SK-N-SH (cell line): ENCODE measurements at regions not wholly inside any gene's neighbourhood (a gene's known extent, or its start where the extent isn't known, plus 50 kb on each side); places are given as distances from the start of the nearest gene placed in this dataset.

ENCODE experiments used
- CTCF ChIA-PET: fragments of 300-600, 350-600 bp; formaldehyde crosslinking; extraction: SDS; loops from one replicate; lab custom pipeline; 2021; lab: Yijun Ruan, JAX
- POLR2A ChIA-PET: fragments of 350-600 bp; sonication (Branson Sonifier 250); formaldehyde crosslinking; extraction: SDS; loops from one replicate; lab custom pipeline; 2020; ENCODE audit warnings: antibody characterized with exemption, inconsistent platforms; lab: Yijun Ruan, JAX
- DNase-seq: peaks from one replicate; pipeline ENCODE4 v3.0.0; 2012
- H2AFZ ChIP-seq: fragments of 200-600 bp; sonication (generic); 2 replicates; pipeline ENCODE4 v1.8.1; 2016; ENCODE audit warnings: antibody characterized with exemption, mild to moderate bottlenecking, low read depth
- H3F3A ChIP-seq: fragments of 200-600 bp; sonication (generic); replicated peaks from 2 replicates; pipeline ENCODE3; 2016; ENCODE audit warnings: antibody characterized with exemption, mild to moderate bottlenecking; ENCODE audit not compliant: insufficient read depth
- H3K27ac ChIP-seq, 2 experiments: fragments of 200-500 bp in 1 of 2; fragments of 200-600 bp in 1 of 2; sonication (Bioruptor generic) in 1 of 2; sonication (generic), shearing (Covaris generic) in 1 of 2; 2 replicates each; pipeline versions ENCODE4 v1.5.1 to v1.6.1; 2014 to 2016; ENCODE audit warnings: low read depth in 2 of 2, inconsistent platforms in 1 of 2, low read length in 1 of 2, mild to moderate bottlenecking in 1 of 2, mixed read lengths in 1 of 2
- H3K27me3 ChIP-seq: fragments of 200-600 bp; sonication (generic), shearing (Covaris generic); 2 replicates; pipeline ENCODE4 v1.6.1; 2016; ENCODE audit warnings: mixed run types; ENCODE audit not compliant: insufficient read depth
- H3K36me3 ChIP-seq, 2 experiments: fragments of 200-500 bp in 1 of 2; fragments of 200-600 bp in 1 of 2; sonication (Bioruptor generic) in 1 of 2; sonication (generic) in 1 of 2; replicated peaks in 1 of 2; 2 replicates each; pipeline versions ENCODE3 to v1.5.1; 2014 to 2016; ENCODE audit warnings: low read length in 1 of 2, mild to moderate bottlenecking in 1 of 2; ENCODE audit not compliant: insufficient read depth in 2 of 2, control insufficient read depth in 1 of 2
- H3K4me1 ChIP-seq, 2 experiments: fragments of 200-500 bp in 1 of 2; fragments of 200-600 bp in 1 of 2; sonication (Bioruptor generic) in 1 of 2; sonication (generic), shearing (Covaris generic) in 1 of 2; 2 replicates each; pipeline versions ENCODE4 v1.5.1 to v1.6.1; 2014 to 2016; ENCODE audit warnings: low read depth in 1 of 2, low read length in 1 of 2, mixed run types in 1 of 2; ENCODE audit not compliant: insufficient read depth in 2 of 2, control insufficient read depth in 1 of 2
- H3K4me2 ChIP-seq: fragments of 200-600 bp; sonication (generic), shearing (Covaris generic); 2 replicates; pipeline ENCODE4 v1.6.1; 2017; ENCODE audit warnings: mixed run types
- H3K4me3 ChIP-seq, 2 experiments: fragments of 200-500 bp in 1 of 2; fragments of 200-600 bp in 1 of 2; sonication (Bioruptor generic) in 1 of 2; sonication (generic), shearing (Covaris generic) in 1 of 2; 2 replicates each; pipeline versions ENCODE4 v1.5.1 to v1.8.1; 2014 to 2016; ENCODE audit warnings: low read depth in 2 of 2, inconsistent platforms in 1 of 2, low read length in 1 of 2, mild to moderate bottlenecking in 1 of 2, mixed read lengths in 1 of 2, moderate library complexity in 1 of 2
- H3K79me2 ChIP-seq: fragments of 200-600 bp; sonication (generic); 2 replicates; pipeline ENCODE4 v1.8.1; 2017; ENCODE audit warnings: mild to moderate bottlenecking; ENCODE audit not compliant: insufficient read depth
- H3K9ac ChIP-seq: fragments of 200-600 bp; sonication (generic); 2 replicates; pipeline ENCODE4 v1.6.1; 2017; ENCODE audit warnings: mixed run types
- H3K9me2 ChIP-seq: fragments of 200-600 bp; sonication (generic); 2 replicates; pipeline ENCODE4 v1.6.1; 2017; ENCODE audit warnings: mixed run types
- H3K9me3 ChIP-seq: fragments of 200-600 bp; sonication (generic); 2 replicates; pipeline ENCODE4 v1.6.1; 2017; ENCODE audit warnings: mixed run types, mild to moderate bottlenecking, moderate library complexity
- H4K20me1 ChIP-seq: fragments of 200-600 bp; sonication (generic); 2 replicates; pipeline ENCODE4 v1.6.1; 2017; ENCODE audit warnings: mild to moderate bottlenecking, mixed run types; ENCODE audit not compliant: insufficient read depth
- CHD2 ChIP-seq: fragments of 150-350 bp; IDR thresholded peaks from 2 replicates; pipeline ENCODE4 v1.6.1; 2018; ENCODE audit warnings: low read length; ENCODE audit not compliant: partially characterized antibody
- EP300 ChIP-seq, 2 experiments: IDR thresholded peaks; 2 replicates each; pipeline versions ENCODE4 v1.4.0 to v1.6.1; 2012; ENCODE audit warnings: borderline replicate concordance in 1 of 2, low read depth in 1 of 2, low read length in 1 of 2
- EZH2phosphoT487 ChIP-seq: fragments of 200-600 bp; sonication (generic); IDR thresholded peaks from 2 replicates; pipeline ENCODE4 v1.6.1; 2017; ENCODE audit warnings: low read depth, mixed run types, mild to moderate bottlenecking, antibody characterized with exemption, moderate library complexity, borderline replicate concordance
- FOSL2 ChIP-seq: IDR thresholded peaks from 2 replicates; pipeline ENCODE4 v1.4.0; 2012; ENCODE audit warnings: low read depth, mild to moderate bottlenecking, moderate library complexity, borderline replicate concordance
- FOXM1 ChIP-seq: IDR thresholded peaks from 2 replicates; pipeline ENCODE4 v1.4.0; 2012; ENCODE audit warnings: low read depth, mild to moderate bottlenecking
- GABPA ChIP-seq: IDR thresholded peaks from 2 replicates; pipeline ENCODE4 v1.4.0; 2012; ENCODE audit warnings: low read depth, mild to moderate bottlenecking
- IRF3 ChIP-seq: fragments of 150-350 bp; IDR thresholded peaks from 2 replicates; pipeline ENCODE4 v1.6.1; 2016; ENCODE audit warnings: mild to moderate bottlenecking, low read depth, low read length
- JUND ChIP-seq: IDR thresholded peaks from 2 replicates; pipeline ENCODE4 v1.4.0; 2012
- MAX ChIP-seq: IDR thresholded peaks from 2 replicates; pipeline ENCODE4 v1.4.0; 2012; ENCODE audit warnings: low read depth
- NFIC ChIP-seq: IDR thresholded peaks from 2 replicates; pipeline ENCODE4 v1.4.0; 2012; ENCODE audit warnings: borderline replicate concordance
- RCOR1 ChIP-seq: fragments of 150-350 bp; IDR thresholded peaks from 2 replicates; pipeline ENCODE4 v1.6.1; 2017; ENCODE audit warnings: antibody characterized with exemption, low read length
- RXRA ChIP-seq: IDR thresholded peaks from 2 replicates; pipeline ENCODE4 v1.4.0; 2012; ENCODE audit warnings: low read depth, mild to moderate bottlenecking, borderline replicate concordance
- SMC3 ChIP-seq: IDR thresholded peaks from 2 replicates; pipeline ENCODE4 v1.6.1; 2012; ENCODE audit warnings: low read depth, low read length, improper control_type of control experiment
- TAF1 ChIP-seq: IDR thresholded peaks from 2 replicates; pipeline ENCODE4 v1.6.1; 2012; ENCODE audit warnings: low read depth, mild to moderate bottlenecking, low read length, moderate library complexity, borderline replicate concordance
- TCF12 ChIP-seq: IDR thresholded peaks from 2 replicates; pipeline ENCODE4 v1.4.0; 2012
- USF2 ChIP-seq: fragments of 150-350 bp; IDR thresholded peaks from 2 replicates; pipeline ENCODE4 v1.6.1; 2017; ENCODE audit warnings: antibody characterized with exemption, low read length, low read depth, borderline replicate concordance
- YY1 ChIP-seq: IDR thresholded peaks from 2 replicates; pipeline ENCODE4 v1.4.0; 2012; ENCODE audit warnings: low read depth, mild to moderate bottlenecking
- ZBTB33 ChIP-seq: IDR thresholded peaks from 2 replicates; pipeline ENCODE4 v1.4.0; 2012; ENCODE audit warnings: low read depth, borderline replicate concordance
- WGBS: methylation state at CpG from one replicate; pipeline ENCODE4 v1.1.6; 2017; ENCODE audit warnings: low lambda C conversion rate; 5-methylcytosine and 5-hydroxymethylcytosine counted together
- TF ChIP-seq, protein P1 (sequence below): fragments of 200-600 bp; sonication (generic); IDR thresholded peaks from 2 replicates; pipeline ENCODE4 v1.6.1; 2017; ENCODE audit warnings: antibody characterized with exemption, mild to moderate bottlenecking, moderate library complexity
- TF ChIP-seq, protein P2 (sequence below): IDR thresholded peaks from 2 replicates; pipeline ENCODE4 v1.6.1; 2012; ENCODE audit warnings: mild to moderate bottlenecking, low read depth, low read length, moderate library complexity

- TF ChIP-seq, protein P1, sequence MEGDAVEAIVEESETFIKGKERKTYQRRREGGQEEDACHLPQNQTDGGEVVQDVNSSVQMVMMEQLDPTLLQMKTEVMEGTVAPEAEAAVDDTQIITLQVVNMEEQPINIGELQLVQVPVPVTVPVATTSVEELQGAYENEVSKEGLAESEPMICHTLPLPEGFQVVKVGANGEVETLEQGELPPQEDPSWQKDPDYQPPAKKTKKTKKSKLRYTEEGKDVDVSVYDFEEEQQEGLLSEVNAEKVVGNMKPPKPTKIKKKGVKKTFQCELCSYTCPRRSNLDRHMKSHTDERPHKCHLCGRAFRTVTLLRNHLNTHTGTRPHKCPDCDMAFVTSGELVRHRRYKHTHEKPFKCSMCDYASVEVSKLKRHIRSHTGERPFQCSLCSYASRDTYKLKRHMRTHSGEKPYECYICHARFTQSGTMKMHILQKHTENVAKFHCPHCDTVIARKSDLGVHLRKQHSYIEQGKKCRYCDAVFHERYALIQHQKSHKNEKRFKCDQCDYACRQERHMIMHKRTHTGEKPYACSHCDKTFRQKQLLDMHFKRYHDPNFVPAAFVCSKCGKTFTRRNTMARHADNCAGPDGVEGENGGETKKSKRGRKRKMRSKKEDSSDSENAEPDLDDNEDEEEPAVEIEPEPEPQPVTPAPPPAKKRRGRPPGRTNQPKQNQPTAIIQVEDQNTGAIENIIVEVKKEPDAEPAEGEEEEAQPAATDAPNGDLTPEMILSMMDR, result no peak
- TF ChIP-seq FOXM1 (no peak), GABPA (no peak), RXRA (no peak), CHD2 (no peak), USF2 (no peak), JUND (no peak), IRF3 (no peak), EP300 (IDR thresholded peaks at IDR 0.05; ENCODE audit: borderline replicate concordance in 1 of 2, low read depth in 1 of 2, low read length in 1 of 2) (no peak), RCOR1 (no peak)
These were observed 365.9 kb downstream of the CRPPA start (continued) for GRCh38 chr7:16055263-16055976.

GRCh38 chr7:16051561-16052255, 365.2 kb upstream of the MEOX2 start:
- H3K79me2 ChIP-seq, result no peaks in the 10 kb centered on the region
- no peaks in the 10 kb centered on the region for H3K9me3 ChIP-seq
- no peak overlapping the region for H3K4me3 ChIP-seq
- H3K36me3 ChIP-seq, result peaks cover 0 to 3% of the 10 kb centered on the region in 2 experiments
- WGBS, result 5% methylated on average over 4 of the region's 4 CpGs
- DNase-seq, result no peak
- H3F3A ChIP-seq, result no peaks in the 10 kb centered on the region
- H3K9me2 ChIP-seq, result no peaks in the 10 kb centered on the region
- no peak overlapping the region for H2AFZ ChIP-seq
- ChIA-PET POLR2A (no interaction called here), CTCF (interaction anchor here (1.0 to 1.2 kb wide), 3 partner anchors 9 to 27 kb away, joined by 3 read pairs; no protein-coding TSS in a partner anchor)
- no peak overlapping the region for H3K9ac ChIP-seq
- no peak overlapping the region for H3K27ac ChIP-seq
- no peaks in the 10 kb centered on the region for H4K20me1 ChIP-seq
- peaks cover 11% of the 10 kb centered on the region for H3K27me3 ChIP-seq
- no peaks in the 10 kb centered on the region for H3K4me1 ChIP-seq
- H3K4me2 ChIP-seq, result no peak overlapping the region
- TF ChIP-seq RCOR1 (no peak), TCF12 (no peak), SMC3 (no peak), ZBTB33 (no peak), TAF1 (no peak), RXRA (no peak), FOSL2 (no peak), JUND (no peak), GABPA (no peak), YY1 (no peak), MAX (no peak), EZH2phosphoT487 (no peak), NFIC (no peak)
- TF ChIP-seq, protein P2, sequence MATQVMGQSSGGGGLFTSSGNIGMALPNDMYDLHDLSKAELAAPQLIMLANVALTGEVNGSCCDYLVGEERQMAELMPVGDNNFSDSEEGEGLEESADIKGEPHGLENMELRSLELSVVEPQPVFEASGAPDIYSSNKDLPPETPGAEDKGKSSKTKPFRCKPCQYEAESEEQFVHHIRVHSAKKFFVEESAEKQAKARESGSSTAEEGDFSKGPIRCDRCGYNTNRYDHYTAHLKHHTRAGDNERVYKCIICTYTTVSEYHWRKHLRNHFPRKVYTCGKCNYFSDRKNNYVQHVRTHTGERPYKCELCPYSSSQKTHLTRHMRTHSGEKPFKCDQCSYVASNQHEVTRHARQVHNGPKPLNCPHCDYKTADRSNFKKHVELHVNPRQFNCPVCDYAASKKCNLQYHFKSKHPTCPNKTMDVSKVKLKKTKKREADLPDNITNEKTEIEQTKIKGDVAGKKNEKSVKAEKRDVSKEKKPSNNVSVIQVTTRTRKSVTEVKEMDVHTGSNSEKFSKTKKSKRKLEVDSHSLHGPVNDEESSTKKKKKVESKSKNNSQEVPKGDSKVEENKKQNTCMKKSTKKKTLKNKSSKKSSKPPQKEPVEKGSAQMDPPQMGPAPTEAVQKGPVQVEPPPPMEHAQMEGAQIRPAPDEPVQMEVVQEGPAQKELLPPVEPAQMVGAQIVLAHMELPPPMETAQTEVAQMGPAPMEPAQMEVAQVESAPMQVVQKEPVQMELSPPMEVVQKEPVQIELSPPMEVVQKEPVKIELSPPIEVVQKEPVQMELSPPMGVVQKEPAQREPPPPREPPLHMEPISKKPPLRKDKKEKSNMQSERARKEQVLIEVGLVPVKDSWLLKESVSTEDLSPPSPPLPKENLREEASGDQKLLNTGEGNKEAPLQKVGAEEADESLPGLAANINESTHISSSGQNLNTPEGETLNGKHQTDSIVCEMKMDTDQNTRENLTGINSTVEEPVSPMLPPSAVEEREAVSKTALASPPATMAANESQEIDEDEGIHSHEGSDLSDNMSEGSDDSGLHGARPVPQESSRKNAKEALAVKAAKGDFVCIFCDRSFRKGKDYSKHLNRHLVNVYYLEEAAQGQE, result no peak
